ENCODE measurements at regions not wholly inside any gene's neighbourhood (a gene's known extent, or its start where the extent isn't known, plus 50 kb on each side); places are given as distances from the start of the nearest gene placed in this dataset.
"Not testable (repeated sequence)": the region's sequence is repeated elsewhere in the genome, so short reads cannot be mapped to it uniquely, and the experiment has no call there.

DNA sequence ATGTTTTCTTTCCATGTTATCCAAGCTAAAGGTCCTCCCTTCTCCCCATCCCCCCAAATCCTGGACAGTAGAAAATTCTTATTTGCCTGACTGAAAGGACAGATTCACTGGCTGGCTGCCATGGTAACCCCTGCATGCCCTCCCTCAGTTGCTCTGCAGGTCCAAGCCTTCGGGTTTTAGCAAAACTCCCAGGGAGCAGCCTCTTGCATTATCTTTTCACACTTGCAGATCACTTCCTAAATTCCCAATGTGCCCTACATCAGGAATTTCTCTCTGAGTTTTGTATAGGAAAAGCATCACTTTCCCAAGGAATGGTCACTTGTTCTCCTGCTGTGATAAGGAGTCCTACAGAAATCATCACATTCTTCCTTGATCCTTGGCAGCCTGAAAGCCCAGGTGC is 75.0 kb upstream of the TENM4 start:
- DNase-seq (ENCODE audit: low read depth in 2 of 2), result no peak

DNA sequence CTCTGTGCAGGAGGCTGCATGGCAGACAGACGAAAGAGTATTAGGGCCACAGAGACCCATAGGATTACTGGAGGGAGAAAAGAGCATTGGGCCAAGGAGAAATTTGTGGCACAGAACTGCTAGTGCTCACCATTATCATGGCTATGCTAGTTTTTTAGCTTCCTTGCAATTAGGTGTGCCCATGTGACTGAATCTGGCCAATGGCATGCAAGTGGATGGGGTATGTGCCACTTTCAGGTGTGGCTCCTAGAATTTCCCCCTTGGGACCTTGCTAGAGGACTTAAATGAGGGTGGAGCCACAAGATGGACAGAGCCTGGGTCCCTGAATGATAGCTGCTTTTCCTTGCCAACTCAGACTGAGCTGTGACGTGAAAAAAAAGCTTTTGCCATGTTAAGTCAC is 73.9 kb upstream of the TENM4 start:
- DNase-seq (ENCODE audit: low read depth in 2 of 2), result no peak

DNA sequence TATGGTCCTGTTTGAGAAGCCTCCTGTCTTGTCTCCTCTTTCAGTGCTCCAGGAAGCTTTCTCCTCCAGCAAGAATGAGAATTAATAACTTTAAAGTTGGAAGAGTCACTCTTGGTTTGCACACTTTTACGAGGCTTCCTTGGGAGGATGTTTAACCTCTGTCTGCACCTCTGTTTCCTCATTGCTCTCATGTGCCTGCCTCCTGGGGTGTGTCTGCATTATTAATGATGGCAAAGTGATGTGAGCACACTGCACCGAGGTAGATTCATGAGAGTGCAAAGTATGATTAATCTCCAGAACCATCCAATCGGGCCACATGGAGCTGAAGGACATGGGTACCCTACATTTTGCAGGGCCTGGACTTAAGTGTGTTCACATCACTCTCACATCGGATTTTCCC is 73.5 kb upstream of the TENM4 start:
- DNase-seq (ENCODE audit: low read depth in 2 of 2), result no peak

DNA sequence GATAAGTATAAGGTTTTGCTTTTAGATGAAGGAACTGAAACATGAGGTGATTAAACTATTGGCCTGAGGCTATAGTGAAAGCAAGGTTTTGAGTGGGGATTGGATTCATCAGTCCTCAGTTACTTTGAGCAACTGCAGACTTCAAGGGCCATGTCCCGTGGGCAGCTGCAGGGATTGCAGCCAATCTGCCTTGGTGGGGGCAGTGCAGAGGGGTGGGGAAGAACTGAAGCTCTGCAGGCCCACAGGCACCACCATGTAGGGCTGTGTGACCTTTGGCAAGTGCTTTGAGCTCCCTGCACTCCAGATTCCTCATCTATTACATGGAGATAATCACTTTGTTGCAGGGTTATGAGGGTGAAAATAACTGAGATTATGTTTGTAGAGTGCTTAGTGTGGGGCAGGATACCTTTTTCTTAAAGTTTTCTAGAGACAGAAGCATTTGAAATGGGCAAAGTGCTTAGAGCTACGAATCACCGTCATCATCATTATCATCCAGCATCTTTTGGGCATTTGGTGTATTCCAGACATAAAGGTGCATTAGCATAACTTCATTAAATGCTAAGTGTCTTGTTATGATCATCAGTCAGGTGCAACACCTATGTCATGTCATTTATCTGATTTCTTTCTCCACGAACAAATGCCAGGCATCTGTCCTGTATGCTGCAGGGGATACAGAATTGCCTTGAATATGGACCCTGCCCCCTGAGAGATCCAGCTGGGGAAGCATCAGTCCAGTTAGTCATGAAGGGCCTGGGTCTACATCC is 72.1 kb upstream of the TENM4 start:
- no peak for DNase-seq (ENCODE audit: low read depth in 2 of 2)

DNA sequence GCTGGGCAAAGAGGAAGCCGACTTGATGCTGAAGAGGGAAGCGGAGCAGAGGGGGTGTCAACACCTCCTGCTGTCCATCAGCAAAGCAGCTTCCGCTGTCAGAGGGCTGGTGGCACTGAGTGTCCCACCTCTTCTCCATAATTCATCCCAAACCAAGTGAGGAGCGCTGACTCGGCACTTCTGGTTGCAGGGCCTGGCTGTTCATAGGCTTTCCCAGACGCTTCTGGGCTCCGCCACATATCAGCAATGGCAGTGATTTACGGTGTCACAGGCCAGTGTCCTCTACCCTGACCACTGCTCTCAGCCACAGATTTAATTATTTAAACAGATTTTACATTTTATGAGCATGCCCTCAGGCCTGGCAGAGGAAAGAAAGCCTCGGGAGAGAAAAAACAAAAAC is 70.1 kb upstream of the TENM4 start:
- DNase-seq (ENCODE audit: low read depth in 2 of 2), result no peak

DNA sequence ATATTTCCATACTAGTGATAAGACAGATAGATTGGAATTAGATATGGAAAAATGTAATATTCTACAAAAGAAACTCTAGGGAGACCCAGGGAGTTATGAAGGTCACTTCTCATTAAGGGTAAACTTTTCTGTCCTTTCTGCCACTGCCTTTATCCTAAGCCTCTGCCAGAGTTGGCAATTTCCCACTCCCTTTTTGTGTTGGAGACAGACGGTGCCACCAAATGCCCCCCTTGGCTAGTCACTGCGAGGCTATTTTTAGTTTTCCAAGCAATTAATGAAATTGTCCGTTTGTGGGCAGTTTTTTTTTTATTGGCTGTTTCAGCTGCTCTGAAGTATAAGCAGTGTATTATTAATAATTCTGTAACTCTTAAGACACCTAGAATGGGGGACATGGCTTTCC is 67.6 kb upstream of the TENM4 start:
- DNase-seq (ENCODE audit: low read depth in 2 of 2), result no peak

DNA sequence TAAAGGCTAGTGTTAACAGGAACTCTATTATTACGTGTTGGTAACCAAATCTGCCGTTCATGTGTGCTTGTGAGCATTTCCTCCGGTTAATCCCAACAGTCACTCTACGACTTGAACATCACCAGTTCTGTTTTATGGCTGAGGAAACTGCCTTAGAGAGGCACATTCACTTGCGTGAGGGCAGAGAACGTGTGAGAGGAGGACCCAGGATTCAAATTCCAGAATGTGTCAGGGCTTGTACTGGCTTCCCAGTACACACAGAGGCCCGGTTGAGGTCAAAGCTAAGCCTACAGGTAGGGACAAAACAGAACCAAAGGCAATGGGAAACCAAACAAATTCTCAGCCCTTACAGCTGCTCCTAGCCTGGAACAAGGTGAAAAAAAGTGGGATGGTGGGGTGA is 66.9 kb upstream of the TENM4 start:
- DNase-seq (ENCODE audit: low read depth in 2 of 2), result no peak

DNA sequence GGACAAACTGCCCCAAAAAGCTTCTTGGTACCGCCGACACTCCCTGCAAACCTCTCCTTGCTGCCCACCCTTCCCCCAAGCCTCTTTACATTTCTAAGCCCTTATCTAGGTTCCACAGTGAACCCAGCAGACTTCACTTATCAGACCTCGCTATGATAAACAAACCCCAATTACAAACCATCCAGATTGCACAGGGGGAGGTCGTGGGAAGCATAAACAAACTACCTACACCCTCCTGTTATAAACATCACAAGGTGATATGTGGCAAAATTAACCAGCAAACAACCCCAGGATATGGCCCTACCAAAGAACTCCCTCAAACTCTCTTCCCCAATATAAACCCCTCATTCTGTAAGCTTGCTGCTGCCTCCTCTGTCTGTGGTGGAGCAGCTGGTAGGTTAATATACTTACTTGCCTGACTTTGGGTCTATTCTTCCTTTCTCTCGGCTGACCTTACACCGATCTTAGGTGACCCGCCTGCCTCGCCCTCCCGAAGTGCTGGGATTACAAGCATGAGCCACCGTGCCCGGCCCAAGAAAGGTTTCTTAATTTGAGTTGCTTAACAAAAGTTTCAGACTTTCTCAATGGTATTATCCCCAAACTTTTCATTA is 66.0 kb upstream of the TENM4 start:
- DNase-seq (ENCODE audit: low read depth in 2 of 2), result no peak

DNA sequence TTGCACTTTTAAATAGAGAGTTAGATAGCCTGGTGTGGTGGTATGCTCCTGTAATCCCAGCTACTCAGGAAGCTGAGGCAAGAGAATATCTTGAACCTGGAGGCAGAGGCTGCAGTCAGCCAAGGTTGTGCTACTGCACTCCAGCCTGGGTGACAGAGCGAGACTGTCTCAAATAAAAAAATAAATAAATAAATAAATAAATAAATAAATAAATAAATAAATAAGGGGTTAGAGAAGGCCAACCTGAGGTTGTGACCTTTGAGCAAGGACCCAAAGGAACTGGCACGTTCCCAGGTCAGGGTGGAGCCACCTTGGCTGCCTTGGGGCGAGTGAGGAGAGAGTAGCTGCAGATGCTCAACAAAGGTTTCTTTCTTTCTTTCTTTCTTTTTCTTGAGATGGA is 65.3 kb upstream of the TENM4 start:
- no peak for DNase-seq (ENCODE audit: low read depth in 2 of 2)

DNA sequence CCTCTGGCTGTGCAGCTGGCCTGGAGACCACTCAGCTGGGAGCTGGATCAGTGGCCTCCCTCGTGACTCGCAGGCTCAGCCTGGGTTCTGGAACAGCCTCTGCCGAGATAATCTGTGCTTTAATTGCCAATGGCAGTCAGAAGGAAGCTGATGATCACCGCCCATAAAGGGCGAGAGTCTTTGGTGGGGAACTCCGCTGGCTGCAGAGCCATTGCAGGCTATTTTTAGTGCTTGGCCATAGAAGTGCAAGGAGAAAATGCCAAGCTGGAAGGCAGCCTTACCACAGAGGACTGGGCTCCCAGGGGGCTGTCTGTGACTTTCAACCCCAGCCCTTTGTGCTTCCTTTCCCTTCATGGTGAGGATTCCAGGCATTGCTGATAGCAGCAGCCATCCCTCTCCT is 62.2 kb upstream of the TENM4 start:
- DNase-seq (ENCODE audit: low read depth in 2 of 2), result no peak

DNA sequence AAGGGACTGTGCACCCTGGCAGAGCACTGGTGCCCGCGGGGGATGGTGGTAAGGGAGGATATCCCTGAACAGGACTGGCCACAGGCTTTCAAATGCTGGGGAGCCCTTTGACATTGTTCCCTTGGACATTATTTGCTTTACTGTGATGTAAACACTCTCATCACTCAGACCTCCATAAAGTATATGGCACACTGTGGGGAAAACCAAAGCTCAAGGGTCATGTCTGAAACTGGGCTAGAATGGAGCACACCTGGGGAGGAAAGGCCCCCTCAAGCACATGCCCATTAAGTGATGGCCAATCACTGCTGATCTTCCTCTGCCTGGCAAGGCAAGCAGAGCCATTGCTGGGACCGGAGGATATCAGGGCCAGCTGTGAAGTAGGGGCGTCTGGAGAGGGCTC is 60.9 kb upstream of the TENM4 start:
- DNase-seq (ENCODE audit: low read depth in 2 of 2), result no peak

DNA sequence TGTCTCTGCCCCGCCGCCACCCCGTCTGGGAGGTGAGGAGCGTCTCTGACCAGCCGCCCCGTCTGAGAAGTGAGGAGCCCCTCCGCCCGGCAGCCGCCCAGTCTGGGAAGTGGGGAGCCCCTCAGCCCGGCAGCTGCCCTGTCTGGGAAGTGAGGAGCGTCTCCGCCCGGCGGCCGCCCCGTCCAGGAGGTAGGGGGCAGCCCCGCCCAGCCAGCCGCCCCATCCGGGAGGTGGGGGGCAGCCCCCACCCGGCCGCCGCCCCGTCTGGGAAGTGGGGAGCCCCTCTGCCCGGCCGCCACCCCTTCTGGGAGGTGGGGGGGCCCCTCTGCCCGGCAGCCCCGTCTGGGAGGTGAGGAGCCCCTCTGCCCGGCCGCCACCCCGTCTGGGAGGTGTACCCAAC is 59.1 kb upstream of the TENM4 start:
- not testable (repeated sequence) for DNase-seq (ENCODE audit: low read depth in 2 of 2)

DNA sequence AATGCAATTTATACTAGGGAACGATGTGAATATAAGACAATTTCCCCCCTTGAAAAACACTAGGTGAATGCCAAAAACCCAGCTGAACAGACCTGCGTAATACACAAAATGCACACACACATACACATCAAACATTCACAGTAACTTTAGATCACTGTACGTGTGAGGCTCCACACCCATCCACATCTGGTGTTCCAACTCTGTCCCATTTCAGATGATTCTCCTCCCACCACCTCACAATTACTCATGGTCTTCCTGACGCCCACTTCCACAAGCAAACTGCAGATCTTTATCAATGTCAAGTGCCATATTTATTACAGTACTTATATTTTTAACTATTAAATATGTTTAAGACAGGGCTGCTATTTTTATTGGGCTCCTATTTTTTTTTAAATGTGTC is 57.8 kb upstream of the TENM4 start:
- no peak for DNase-seq (ENCODE audit: low read depth in 2 of 2)

DNA sequence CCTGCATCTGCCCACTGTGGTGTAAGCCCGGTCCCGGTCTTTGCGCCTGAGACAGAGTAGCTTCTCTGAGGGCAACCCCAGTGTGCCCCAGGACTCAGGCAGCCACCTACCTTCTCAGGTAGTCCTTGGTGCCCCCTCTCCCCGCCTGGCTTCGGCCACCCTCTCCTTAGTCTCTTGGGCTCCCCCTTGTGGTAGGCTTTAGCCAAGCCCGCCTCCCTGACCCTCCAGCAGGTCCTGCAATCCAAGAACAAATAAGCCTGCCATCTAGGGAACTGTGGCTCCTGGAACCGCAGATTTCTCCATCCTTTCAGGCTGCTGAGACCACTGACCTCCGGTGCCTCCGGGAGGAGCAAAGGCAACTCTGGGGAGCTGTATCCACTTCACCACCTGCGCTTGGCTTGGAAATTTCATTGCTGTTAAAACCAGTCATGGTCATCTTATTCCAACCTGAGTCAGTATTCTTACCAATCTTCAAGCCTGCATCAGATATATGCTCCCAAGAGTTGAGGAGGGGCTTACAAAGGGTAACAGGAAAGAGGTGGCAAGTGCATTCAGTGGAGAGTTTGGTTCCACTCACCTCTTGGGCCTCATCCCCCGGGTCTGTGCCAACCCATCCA is 52.8 kb upstream of the TENM4 start:
- peak; percentile 2 to 26 for DNase-seq (ENCODE audit: low read depth in 2 of 2)

DNA sequence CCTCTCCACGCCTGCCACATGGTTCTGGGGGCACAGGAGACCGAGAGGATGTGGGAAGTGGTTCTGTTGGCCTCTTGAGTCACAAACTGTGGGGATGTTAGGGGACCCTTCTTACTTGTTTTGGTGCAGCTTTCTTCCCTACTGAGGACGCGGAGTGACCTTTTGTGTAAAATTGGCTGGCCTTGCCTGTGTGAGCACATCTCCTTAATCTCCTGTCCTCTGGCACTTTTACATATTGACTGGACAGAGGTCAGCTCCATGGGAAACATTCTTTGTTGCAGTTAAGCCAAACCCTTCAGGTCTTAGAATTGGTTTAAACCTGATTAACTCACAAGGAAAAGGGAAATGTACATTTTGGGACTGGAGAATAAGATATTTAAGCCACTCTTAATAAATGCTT is 51.2 kb upstream of the TENM4 start:
- no peak for DNase-seq (ENCODE audit: low read depth in 2 of 2)
